Epithelial cell of esophagus (primary cell): ENCODE measurements at regions not wholly inside any gene's neighbourhood (a gene's known extent, or its start where the extent isn't known, plus 50 kb on each side); places are given as distances from the start of the nearest gene placed in this dataset.
"Not testable (repeated sequence)": the region's sequence is repeated elsewhere in the genome, so short reads cannot be mapped to it uniquely, and the experiment has no call there.

Source experiments
- DNase-seq: peaks from one replicate; pipeline ENCODE4 v3.0.0; 2010; ENCODE audit warnings: low read depth
- H3K4me3 ChIP-seq: 2 replicates; pipeline ENCODE4 v1.5.1; 2011; ENCODE audit warnings: mild to moderate bottlenecking, low read length, control low read depth
- CTCF ChIP-seq: IDR thresholded peaks from 2 replicates; pipeline ENCODE4 v1.5.1; 2011; ENCODE audit warnings: low read depth, mild to moderate bottlenecking, low read length, control low read depth, inconsistent platforms; ENCODE audit not compliant: insufficient read depth; ENCODE audit errors: missing control alignments

GRCh38 chr11:95638501-95638900, 151.1 kb downstream of the FAM76B start:
- DNase-seq = no peak
- no peak for TF ChIP-seq CTCF
- no peak overlapping the region for H3K4me3 ChIP-seq

GRCh38 chr11:95625164-95625900, 164.2 kb downstream of the FAM76B start:
- TF ChIP-seq CTCF = no peak
- DNase-seq = no peak
- no peak overlapping the region for H3K4me3 ChIP-seq

- DNase-seq = no peak
- H3K4me3 ChIP-seq = no peak overlapping the region
- no peak for TF ChIP-seq CTCF
Observed at GRCh38 chr11:95616256-95616804, 173.3 kb downstream of the FAM76B start.

- H3K4me3 ChIP-seq = no peak overlapping the region
- TF ChIP-seq CTCF = no peak
- peak; percentile 11 for DNase-seq
Observed at GRCh38 chr11:95611827-95612226, 177.8 kb downstream of the FAM76B start.

- not testable (repeated sequence) for DNase-seq, H3K4me3 ChIP-seq
Observed at GRCh38 chr11:95610185-95610584, 179.4 kb downstream of the FAM76B start.

- no peak for TF ChIP-seq CTCF
- no peak for DNase-seq
- no peak overlapping the region for H3K4me3 ChIP-seq
Observed at GRCh38 chr11:95608093-95608492, 181.5 kb downstream of the FAM76B start.

- no peak for DNase-seq
- no peak for TF ChIP-seq CTCF
- no peak overlapping the region for H3K4me3 ChIP-seq
Observed at GRCh38 chr11:95606824-95607223, 182.8 kb downstream of the FAM76B start.
